Hepatocyte (in vitro differentiated cells): ENCODE measurements at regions not wholly inside any gene's neighbourhood (a gene's known extent, or its start where the extent isn't known, plus 50 kb on each side); places are given as distances from the start of the nearest gene placed in this dataset.

Experiments used
- DNase-seq: peaks from one replicate; pipeline ENCODE4 v3.0.0-alpha.2; 2016; ENCODE audit warnings: low spot score
- H2AFZ ChIP-seq: fragments of 200-600 bp; sonication (generic); 2 replicates; pipeline ENCODE4 v1.6.0; 2016; ENCODE audit warnings: antibody characterized with exemption, mild to moderate bottlenecking
- H3K27ac ChIP-seq: fragments of 200-600 bp; sonication (generic); 2 replicates; pipeline ENCODE4 v1.5.1; 2016; ENCODE audit warnings: mild to moderate bottlenecking
- H3K27me3 ChIP-seq: fragments of 200-600 bp; sonication (generic); 2 replicates; pipeline ENCODE4 v1.6.1; 2016
- H3K36me3 ChIP-seq: fragments of 200-600 bp; sonication (generic); replicated peaks from 2 replicates; pipeline ENCODE4 v1.5.1; 2016; ENCODE audit warnings: low read depth; ENCODE audit not compliant: insufficient read depth
- H3K4me1 ChIP-seq: fragments of 200-600 bp; sonication (generic); 2 replicates; pipeline ENCODE4 v1.5.1; 2016; ENCODE audit warnings: mild to moderate bottlenecking, moderate library complexity; ENCODE audit not compliant: insufficient read depth
- H3K4me2 ChIP-seq: fragments of 200-600 bp; sonication (generic); 2 replicates; pipeline ENCODE4 v1.6.0; 2016
- H3K4me3 ChIP-seq: fragments of 200-600 bp; sonication (generic); 2 replicates; pipeline ENCODE4 v1.5.1; 2016; ENCODE audit warnings: mild to moderate bottlenecking
- H3K79me2 ChIP-seq: fragments of 200-600 bp; sonication (generic); 2 replicates; pipeline ENCODE4 v1.6.0; 2017; ENCODE audit warnings: mild to moderate bottlenecking
- H3K9me2 ChIP-seq: fragments of 200-600 bp; sonication (generic); replicated peaks from 2 replicates; pipeline ENCODE4 v1.6.0; 2017; ENCODE audit warnings: mild to moderate bottlenecking; ENCODE audit not compliant: insufficient read depth
- H3K9me3 ChIP-seq: fragments of 200-600 bp; sonication (generic); 2 replicates; pipeline ENCODE4 v1.5.1; 2016; ENCODE audit warnings: low read depth, mild to moderate bottlenecking
- H4K20me1 ChIP-seq: fragments of 200-600 bp; sonication (generic); 2 replicates; pipeline ENCODE4 v1.6.0; 2016; ENCODE audit warnings: mild to moderate bottlenecking; ENCODE audit not compliant: insufficient read depth, poor library complexity, severe bottlenecking
- CTCF ChIP-seq: fragments of 200-600 bp; sonication (generic); IDR thresholded peaks from 2 replicates; pipeline ENCODE4 v1.5.1; 2016; ENCODE audit warnings: antibody characterized with exemption, mild to moderate bottlenecking; ENCODE audit not compliant: poor library complexity
- EZH2 ChIP-seq: fragments of 200-600 bp; sonication (generic); IDR thresholded peaks from 2 replicates; pipeline ENCODE4 v1.6.1; 2016; ENCODE audit warnings: antibody characterized with exemption, mild to moderate bottlenecking, borderline replicate concordance
- EZH2phosphoT487 ChIP-seq: fragments of 200-600 bp; sonication (generic); IDR thresholded peaks from one replicate; pipeline ENCODE4 v1.6.1; 2018; ENCODE audit warnings: antibody characterized with exemption, mild to moderate bottlenecking, low read depth, moderate library complexity; ENCODE audit not compliant: unreplicated experiment, severe bottlenecking
- WGBS: methylation state at CpG from one replicate; pipeline ENCODE4 v1.1.6; 2016; ENCODE audit warnings: low lambda C conversion rate; ENCODE audit errors: missing lambda C conversion rate; 5-methylcytosine and 5-hydroxymethylcytosine counted together

GRCh38 chr12:126157575-126157966 is 1092.3 kb downstream of the AACS start:
- 71% methylated on average over 5 of the region's 5 CpGs for WGBS
- Histone ChIP-seq H2AFZ (no peak overlapping the region), H3K4me3 (no peak overlapping the region), H3K36me3 (no peaks in the 10 kb centered on the region), H3K4me1 (no peaks in the 10 kb centered on the region), H3K27me3 (no peaks in the 10 kb centered on the region), H4K20me1 (no peaks in the 10 kb centered on the region), H3K4me2 (no peak overlapping the region), H3K9me2 (no peaks in the 10 kb centered on the region), H3K79me2 (no peaks in the 10 kb centered on the region), H3K9me3 (no peaks in the 10 kb centered on the region), H3K27ac (no peak overlapping the region)
- DNase-seq = no peak
- no peak for TF ChIP-seq CTCF
- no peak for TF ChIP-seq EZH2phosphoT487
- TF ChIP-seq EZH2 = no peak

- Histone ChIP-seq H3K79me2 (no peaks in the 10 kb centered on the region), H4K20me1 (no peaks in the 10 kb centered on the region), H3K27ac (no peak overlapping the region), H3K9me2 (no peaks in the 10 kb centered on the region), H2AFZ (no peak overlapping the region), H3K4me3 (no peak overlapping the region), H3K27me3 (no peaks in the 10 kb centered on the region), H3K4me2 (no peak overlapping the region), H3K4me1 (no peaks in the 10 kb centered on the region), H3K36me3 (no peaks in the 10 kb centered on the region), H3K9me3 (no peaks in the 10 kb centered on the region)
- TF ChIP-seq EZH2 (no peak), CTCF (no peak), EZH2phosphoT487 (no peak)
- no peak for DNase-seq
- 72% methylated on average over 5 of the region's 5 CpGs for WGBS
These were observed 1093.9 kb downstream of the AACS start for GRCh38 chr12:126159139-126159538.

- no peaks in the 10 kb centered on the region for H3K36me3 ChIP-seq
- H3K79me2 ChIP-seq = no peaks in the 10 kb centered on the region
- no peak for DNase-seq
- H3K27ac ChIP-seq = no peak overlapping the region
- H4K20me1 ChIP-seq = no peaks in the 10 kb centered on the region
- no peak overlapping the region for H3K4me3 ChIP-seq
- no peak overlapping the region for H3K4me2 ChIP-seq
- no peak overlapping the region for H2AFZ ChIP-seq
- WGBS = 44% methylated on average over 1 of the region's 1 CpG
- no peaks in the 10 kb centered on the region for H3K27me3 ChIP-seq
- H3K4me1 ChIP-seq = no peaks in the 10 kb centered on the region
- H3K9me2 ChIP-seq = no peaks in the 10 kb centered on the region
- no peaks in the 10 kb centered on the region for H3K9me3 ChIP-seq
- TF ChIP-seq CTCF (no peak), EZH2phosphoT487 (no peak), EZH2 (no peak)
These were observed 1095.7 kb downstream of the AACS start for GRCh38 chr12:126160912-126161311.

GRCh38 chr12:126163984-126164383 is 1098.7 kb downstream of the AACS start:
- H3K27ac ChIP-seq = no peak overlapping the region
- no peak overlapping the region for H3K4me3 ChIP-seq
- no peak overlapping the region for H2AFZ ChIP-seq
- H3K27me3 ChIP-seq = no peaks in the 10 kb centered on the region
- H3K79me2 ChIP-seq = no peaks in the 10 kb centered on the region
- H3K9me3 ChIP-seq = no peaks in the 10 kb centered on the region
- no peaks in the 10 kb centered on the region for H3K4me1 ChIP-seq
- no peaks in the 10 kb centered on the region for H3K36me3 ChIP-seq
- no peak for TF ChIP-seq EZH2phosphoT487
- no peak for TF ChIP-seq EZH2
- TF ChIP-seq CTCF = no peak
- WGBS = 94% methylated on average over 8 of the region's 8 CpGs
- no peaks in the 10 kb centered on the region for H4K20me1 ChIP-seq
- DNase-seq = no peak
- H3K4me2 ChIP-seq = no peak overlapping the region
- no peaks in the 10 kb centered on the region for H3K9me2 ChIP-seq
